GM19468 (cell line): ENCODE measurements at regions not wholly inside any gene's neighbourhood (a gene's known extent, or its start where the extent isn't known, plus 50 kb on each side); places are given as distances from the start of the nearest gene placed in this dataset.
"Not testable (repeated sequence)": the region's sequence is repeated elsewhere in the genome, so short reads cannot be mapped to it uniquely, and the experiment has no call there.

Source experiments
- ATAC-seq: cut with Tn5 transposase; IDR thresholded peaks from one replicate; pipeline ENCODE4 v1.9.1; 2021; ENCODE audit warnings: mild to moderate bottlenecking, moderate library complexity, moderate number of reproducible peaks; ENCODE audit not compliant: unreplicated experiment; ENCODE audit errors: extremely low read depth

DNA sequence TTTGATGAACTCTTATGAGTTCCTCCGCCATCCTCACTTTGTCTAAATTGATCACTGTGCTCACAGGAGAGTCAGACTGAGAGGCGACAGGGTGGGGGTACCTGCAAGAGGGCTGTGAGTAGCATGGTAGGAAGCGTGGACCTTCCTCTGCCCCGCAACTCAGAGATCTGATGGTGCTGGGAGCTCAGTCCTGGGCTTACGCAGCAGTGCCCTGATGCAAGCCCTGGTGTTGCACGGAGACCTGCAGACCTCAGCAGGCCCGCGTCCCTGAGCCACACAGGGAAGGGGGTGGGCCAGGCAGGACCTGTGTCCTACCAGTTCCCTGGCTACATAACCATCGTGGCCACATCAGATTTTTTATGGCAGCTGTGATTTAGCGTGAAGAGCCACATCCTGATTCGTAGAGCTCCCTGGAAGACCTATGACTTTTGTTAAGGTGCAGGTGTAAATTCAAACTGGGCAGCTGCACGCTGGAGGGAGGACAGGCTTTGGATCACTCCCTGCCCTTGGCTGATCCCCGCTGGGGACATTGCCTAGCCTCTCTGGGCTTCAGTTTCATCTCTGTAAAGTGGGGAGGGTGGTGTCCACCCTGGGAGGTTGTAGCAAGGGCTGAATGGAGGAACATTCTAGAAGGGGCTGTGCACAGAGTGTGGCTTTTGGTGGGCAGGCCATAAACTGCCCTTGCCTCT lies 176.1 kb downstream of the KLF13 start:
- ATAC-seq, result no peak

DNA sequence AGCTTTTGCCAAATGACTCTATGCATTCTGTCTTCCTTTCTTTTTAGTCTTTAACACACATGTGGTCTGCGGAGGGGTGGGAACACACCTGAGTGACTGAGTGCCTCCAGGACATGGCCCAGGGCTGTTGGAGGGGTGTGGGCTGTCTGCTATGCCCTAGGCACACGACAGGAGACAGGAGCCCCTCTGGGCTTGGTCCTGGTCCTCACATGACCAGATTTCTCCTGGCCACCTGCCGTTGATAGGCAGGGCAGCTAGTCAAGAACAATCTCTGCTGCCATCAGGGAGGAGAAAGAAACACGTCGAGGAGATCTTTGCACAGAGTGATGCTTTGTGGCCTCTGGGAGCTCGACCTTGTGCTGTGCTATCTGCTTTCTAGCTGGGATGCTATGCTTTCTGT lies 176.6 kb downstream of the KLF13 start:
- ATAC-seq, result no peak

DNA sequence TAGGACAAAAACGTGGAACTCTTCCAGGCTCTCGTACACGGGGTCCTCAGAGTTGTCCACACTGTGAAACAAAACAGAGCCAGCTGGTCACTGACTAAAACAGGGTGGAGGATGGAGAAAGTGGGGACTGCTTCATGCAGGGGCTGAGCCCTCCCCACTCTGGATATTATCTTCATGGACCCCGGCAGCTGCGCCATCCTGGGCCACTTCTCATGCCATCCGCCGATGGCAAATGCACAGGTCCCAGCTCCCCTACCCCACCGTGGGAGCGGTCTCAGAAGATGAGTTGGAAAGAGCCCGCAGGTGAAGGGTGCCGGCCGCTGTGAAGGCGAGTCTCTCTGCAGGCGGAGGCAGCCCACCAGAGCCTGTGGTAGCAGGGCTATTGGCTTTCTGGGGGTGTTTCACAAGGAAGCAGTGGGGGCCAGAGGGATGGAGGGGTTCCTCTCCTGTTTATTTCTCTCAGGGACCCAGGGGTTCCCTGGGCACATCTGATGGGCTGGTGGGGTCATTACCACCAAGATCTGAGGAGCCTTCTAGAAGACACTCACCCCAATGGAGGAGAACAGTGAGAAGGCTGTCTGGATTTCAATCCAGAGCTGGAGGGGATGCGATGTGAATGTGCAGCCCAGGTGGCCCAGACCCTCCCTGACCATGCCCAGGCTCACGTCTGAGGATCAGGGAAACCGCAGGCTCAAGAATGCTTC lies 177.3 kb downstream of the KLF13 start:
- ATAC-seq, result no peak

DNA sequence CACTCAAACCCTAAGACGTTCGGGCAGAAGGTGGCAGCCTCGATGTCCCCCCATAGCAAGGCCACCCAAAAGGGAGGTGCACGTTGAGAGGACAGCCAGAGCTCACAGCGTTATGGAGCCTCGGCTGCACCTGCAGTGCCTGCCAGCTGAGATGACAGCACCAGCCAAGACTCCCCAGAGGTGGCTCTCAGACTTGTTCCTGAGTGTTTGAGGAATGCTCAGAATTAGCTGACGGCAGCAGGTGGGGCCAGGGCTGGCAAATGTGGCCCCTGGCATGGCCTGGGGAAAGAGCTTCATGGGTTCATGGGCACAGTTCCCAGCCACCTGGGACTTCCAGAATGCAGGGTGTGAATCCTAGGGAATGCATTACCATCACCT lies 177.8 kb downstream of the KLF13 start:
- ATAC-seq, result no peak

DNA sequence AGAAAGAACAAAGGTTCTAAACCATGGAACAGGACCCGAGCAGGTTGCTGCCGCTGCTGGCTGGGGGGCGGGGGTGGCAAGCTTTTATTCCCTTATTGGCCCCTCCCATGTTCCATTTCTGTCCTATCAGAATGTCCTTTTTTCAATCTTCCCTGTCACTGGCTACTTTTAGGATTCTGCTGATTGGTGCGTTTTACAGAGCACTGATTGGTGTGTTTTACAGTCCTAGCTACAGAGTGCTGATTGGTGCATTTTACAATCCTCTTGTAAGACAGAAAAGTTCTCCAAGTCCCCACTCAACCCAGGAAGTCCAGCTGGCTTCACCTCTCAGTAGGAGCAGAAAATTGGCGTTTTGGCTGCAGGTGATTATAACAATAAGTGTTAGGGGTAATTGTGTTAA lies 180.9 kb downstream of the KLF13 start:
- not testable (repeated sequence) for ATAC-seq

DNA sequence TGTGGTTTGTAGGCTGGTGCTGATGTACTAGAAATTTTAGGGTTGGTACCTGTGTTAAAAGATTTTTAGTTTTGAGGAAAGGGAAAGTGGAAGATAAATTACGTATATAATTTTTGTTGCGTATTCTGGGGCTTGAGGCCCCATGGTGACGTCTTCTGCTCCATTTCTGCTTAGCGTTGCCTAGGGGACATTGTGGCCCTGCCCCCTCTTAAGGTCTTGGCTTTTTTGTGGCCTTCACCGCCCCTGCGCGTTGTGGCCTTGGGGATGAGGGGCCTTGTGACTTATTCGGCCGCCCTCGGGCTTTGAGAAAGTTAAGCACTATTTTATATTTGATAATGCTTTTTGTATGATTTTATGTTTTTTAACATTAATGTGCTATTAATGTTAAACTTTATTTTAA lies 182.0 kb downstream of the KLF13 start:
- no peak for ATAC-seq

DNA sequence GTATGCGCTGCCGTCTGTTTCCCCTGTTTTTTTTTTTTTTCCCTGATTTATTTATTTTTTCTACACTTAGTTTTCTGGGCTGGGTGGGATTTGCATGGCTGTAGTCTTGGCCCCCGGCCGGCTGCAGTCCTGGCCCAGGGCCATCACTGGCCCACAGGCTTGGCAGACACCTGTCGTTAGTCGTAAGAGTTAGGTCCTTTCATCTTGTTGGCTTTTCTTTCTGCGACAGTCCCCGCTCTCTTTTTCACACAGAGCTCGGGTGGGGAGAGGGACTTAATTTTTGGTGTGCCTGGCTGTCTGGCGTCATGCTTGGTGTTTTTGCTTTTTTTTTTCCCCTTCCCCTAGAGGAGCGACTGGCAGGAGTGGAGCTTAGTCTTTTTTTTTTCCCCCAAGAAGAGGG lies 183.4 kb downstream of the KLF13 start:
- ATAC-seq, result no peak

DNA sequence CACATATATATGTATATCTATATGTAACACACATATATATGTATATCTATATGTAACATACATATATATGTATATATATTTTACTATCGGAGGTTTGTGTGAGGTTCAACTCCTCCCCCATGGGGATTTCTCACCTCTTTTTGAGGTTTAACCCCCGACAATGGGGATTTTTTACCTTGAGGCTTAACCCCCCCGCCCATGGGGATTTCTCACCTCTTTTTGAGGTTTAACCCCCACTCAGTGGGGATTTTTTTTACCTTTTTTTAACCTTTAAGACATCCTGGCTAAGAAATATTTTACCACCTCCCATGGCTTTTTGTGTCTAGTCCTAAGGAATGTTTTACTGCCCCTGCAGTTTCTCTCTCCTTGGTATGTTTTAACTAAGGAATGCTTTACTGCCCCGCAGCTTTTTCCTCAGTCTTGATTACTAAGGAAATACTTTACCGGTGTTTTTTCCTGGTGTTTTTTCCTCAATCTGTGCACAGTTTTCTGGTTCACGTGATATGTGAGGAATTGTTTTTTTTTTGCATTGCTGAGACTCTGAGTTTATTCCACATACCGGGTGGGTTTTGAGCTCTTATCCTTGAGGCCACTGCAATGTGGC lies 185.2 kb downstream of the KLF13 start:
- ATAC-seq, result no peak

DNA sequence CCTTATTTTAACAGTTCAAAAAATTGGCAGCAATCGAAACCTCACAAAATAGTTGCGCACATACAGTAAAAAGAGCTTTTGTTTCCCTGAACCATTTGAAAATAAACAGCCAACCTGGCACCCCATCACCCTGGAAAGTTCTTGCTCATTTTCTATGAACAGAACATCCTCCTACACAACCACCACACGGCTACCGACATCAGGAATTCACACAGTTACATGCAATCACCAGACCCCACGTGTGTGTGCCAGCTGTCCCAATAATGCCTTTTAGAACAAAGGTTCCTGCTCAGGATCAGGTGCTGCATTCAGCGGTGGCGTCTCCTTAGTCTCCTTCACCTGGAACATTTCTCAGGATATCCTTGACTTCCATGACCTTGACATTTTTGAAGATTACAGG lies 186.5 kb downstream of the KLF13 start:
- no peak for ATAC-seq

DNA sequence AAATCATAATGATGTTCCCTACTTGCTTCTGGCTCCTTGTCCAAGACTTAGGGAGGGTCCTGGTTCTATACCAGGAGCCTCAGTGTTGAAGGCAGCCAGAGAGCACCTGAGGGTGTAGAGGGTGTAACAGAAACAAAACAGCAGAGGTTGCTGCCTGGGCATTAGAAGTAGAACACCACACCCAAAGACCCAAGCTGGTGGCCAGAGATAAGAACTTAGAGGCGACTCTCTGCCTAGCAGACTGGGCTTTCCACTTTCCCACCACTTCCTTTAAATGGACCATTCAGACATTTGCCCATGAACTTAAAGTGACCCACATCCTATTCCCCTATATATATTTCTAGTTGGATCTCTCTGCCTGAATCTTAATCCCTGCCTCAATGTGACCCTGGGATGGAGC lies 189.8 kb downstream of the KLF13 start:
- no peak for ATAC-seq

DNA sequence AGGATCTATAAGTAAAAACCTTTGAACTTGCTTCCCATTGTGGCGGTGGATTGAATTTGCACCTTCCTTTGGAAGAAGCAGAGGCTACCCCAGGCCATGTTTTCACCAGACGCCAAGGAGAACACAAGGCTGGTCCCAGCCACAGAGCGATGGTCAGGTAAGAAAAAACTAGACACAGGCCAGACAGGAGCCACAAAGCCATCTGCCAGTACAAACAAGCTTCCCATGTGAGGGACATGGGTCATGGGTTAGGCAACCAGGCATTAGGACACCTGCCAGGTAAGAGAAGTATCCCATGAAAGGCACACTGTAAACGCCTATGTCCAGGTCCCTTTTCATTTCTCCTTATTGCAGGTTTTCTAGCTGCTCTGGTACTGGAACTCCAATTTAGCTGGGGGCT lies 190.2 kb downstream of the KLF13 start:
- no peak for ATAC-seq

DNA sequence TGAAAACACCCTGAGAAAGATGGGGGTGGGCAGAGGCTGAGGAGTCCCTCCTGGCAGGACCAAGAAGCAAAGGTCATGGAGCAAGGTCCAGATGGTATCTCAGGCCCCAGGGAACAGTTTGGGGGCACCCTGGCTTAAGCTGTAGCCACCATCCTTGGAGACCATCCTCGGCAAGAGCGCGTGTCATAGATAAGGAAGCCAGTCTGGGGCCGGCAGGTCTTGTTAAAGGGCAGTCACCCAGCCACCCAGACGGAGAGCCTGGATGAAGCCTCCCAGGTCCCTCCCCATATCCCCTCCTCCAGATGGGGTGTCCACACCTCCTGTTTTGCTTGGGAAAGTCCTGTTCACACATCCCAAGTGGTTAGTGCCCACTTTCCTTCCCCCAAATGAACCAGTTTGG lies 191.1 kb downstream of the KLF13 start:
- ATAC-seq, result no peak

DNA sequence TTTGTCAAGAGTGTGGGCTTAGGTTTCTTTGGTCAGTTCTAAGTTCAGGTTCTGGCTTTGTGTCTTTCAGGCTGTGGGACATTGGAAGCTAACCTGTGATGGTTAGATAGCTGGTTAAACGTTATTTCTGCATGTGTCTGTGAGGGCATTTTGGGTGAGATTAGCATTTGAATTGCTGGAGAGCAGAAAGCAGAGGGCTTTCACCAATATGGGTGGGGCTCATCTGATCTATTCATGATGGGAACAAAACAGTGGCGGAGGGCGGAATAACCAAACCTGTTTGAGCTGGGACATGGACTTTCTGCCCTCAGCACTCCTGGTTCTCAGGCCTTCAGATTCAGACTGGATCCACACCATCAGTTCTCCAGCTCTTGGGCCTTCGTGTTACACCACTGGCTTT lies 195.4 kb downstream of the KLF13 start:
- ATAC-seq, result no peak

DNA sequence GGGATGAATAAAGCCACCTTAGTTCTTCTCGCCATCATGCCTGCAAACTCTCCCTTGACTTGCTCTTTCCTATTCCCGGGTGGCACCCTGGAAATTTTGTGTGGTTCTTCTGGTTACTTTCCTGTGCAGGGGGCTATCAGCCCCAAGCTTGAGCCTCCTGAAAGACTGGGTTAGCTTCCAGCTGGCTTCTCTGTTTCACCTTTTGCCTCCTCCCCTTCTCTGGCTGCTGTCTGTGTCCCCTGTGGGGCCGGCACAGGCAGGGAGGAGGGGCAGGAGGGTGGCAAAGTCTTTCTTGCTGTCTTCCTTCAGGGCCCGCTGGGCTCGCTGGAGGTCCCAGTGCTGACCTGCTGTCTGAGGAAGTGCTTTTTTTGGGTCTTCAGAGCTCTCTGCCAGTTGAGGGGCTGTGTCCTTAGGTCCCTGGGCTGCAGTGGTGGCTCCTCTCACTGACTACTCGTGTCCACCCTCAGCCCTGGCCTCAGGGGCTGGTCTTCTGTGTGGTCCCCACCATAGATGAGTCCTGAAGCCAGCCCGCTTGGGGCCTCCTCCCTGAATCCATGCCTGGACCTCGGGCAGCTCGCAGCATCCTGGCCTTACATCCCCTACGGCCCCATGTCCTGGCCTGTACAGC lies 196.5 kb downstream of the KLF13 start:
- no peak for ATAC-seq

DNA sequence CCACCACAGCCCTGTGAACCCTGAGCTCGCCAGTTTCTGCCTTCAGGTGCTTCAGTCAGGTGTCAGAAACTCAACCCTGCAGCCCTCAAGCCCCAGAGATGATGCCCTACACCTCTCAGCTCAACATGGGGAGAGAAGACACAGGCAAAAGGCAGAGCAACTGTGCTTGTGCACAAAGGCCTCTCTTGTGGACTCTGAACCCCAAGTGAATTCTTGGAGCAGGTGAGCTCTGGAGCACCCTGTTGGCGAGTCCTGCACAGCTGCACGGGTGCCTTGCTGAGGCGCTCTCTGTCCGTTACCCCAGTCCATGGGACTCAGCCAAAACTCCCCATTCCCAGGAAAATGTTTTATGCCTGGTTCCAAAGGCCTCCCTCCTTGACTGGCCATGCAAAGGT lies 197.0 kb downstream of the KLF13 start:
- ATAC-seq, result no peak

DNA sequence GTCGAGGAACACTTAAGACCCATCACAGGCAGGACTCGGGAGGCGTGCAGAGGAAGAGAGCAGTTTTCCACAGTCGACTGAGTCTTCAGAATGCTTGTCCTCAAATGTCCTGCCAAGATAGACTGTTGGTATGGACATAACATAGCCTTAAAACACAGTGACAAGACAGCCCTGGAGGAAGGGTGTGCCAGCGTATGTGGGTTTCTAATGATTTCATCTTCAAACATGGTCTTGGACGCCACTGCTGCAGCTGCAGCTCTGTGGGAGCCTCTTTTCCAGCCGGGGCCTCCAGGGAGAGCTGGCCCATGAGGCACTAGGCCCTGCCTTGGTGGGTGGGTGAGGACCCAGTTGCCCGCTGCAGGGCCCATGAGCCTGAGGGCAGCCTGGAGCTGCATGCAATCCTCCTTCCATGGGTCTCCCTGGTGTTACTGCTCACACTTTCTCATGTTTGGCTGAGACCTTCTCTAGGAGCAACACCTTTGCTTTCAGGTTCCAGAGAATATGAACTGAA lies 198.6 kb downstream of the KLF13 start:
- no peak for ATAC-seq

DNA sequence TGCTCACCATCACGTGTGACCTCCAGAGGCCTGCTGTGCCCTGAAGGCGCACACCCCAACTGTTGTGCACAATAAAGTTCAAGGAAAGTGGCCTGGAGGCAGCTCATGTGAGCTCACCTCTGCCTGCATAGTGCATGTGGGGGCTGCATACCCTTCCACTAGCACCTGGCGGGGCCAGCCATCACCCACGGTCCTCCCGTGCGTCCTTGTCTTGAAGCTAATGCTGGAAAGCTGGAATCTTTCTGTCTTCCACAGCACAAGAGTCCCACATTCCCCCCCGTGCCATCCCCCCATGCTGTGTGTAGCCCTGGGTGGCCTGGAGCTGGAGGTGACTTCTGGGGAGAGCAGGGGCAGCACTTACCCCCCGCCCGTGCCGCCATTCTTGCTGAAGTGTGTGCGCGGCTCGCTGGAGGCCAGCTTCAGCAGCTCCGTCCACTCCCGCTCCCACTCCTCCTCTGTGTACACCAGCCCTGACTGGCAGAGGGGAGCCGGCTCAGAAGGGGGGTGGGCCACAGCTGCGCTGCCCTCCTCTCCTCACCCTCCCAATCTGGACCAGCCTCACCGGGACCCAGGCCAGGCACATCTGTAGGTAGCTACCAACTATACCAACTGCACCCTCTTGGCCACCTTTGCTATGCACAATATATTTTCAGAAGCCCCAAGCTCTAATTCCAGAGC lies 199.5 kb downstream of the KLF13 start:
- no peak for ATAC-seq

DNA sequence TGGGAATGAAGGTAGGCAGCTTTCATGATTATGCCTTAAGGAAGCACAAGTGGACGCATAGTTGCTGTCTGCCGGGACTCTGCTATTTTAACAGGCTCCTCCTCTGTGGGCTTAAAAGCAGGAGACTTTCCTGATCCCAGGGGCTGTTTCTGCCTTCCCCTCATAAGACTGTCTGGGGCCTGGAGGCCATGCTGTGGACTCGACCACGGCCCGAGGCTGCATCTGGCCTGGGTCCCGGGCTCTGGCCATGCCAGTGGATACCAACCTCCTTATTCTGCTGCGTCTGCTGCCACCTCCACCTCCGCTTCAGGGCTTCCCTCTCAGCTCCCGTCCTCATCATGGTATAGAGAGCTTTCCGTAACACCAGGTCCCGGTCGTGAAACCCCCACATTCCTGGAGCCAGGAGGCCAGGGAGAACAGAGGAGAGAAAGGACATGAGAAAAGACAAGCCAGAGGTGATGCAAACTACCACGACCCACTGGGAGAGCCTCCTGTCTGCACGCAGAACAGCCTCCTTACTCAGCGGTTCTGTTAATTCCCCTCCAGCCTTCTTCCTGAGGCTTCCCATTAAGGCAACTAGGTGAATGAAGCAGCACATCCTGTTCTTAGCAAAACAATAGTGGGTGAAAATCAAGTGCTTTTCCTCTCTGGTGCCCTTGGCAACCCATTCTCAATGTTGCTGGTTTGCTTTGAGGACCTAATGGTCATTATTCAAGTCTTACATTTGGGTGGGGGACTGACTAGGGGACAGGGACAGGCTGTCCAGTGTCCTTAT lies 200.5 kb downstream of the KLF13 start:
- no peak for ATAC-seq

DNA sequence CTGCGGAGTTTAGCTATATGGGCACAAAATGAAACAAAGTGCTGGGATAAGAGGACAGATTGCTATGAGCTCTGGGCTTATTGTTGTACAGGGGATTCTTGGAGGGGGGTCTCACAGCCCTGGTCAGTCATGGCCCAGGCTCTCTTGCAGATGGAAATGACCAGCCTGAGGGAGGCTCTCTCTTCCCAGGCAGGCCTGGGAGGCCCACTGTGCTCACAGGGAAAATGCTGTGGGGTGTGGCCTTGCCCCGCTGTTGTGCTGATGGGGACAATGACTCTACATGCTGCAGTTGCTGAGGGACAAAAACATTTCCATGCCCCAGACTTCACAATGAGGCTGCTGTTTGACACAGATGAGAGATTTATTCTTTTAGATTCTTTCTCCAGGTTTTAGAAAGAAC lies 202.2 kb downstream of the KLF13 start:
- no peak for ATAC-seq
